Testis (tissue), 2 donors: ENCODE measurements at regions not wholly inside any gene's neighbourhood (a gene's known extent, or its start where the extent isn't known, plus 50 kb on each side); places are given as distances from the start of the nearest gene placed in this dataset.

ENCODE experiments used
- DNase-seq: peaks from one replicate; pipeline ENCODE4 v3.0.0-alpha.2; 2019
- H3K27ac ChIP-seq, 2 donors: fragments of 200-600 bp; sonication (generic); one replicate each; pipeline ENCODE4 v1.5.1; 2019
- H3K27me3 ChIP-seq: fragments of 200-600 bp; sonication (generic); one replicate; pipeline ENCODE4 v1.5.1; 2019
- H3K36me3 ChIP-seq: fragments of 200-600 bp; sonication (generic); one replicate; pipeline ENCODE4 v1.5.1; 2017; ENCODE audit warnings: low read depth; ENCODE audit errors: missing control alignments
- H3K4me1 ChIP-seq: fragments of 200-600 bp; sonication (generic); one replicate; pipeline ENCODE4 v1.5.1; 2019
- H3K4me3 ChIP-seq, 2 donors: fragments of 200-600 bp; sonication (generic); one replicate each; pipeline ENCODE4 v1.5.1; 2017 to 2019
- H3K9me3 ChIP-seq: fragments of 200-600 bp; sonication (generic); one replicate; pipeline ENCODE4 v1.5.1; 2017
- POLR2A ChIP-seq: fragments of 450-650 bp; IDR thresholded peaks from one replicate; pipeline ENCODE4 v1.6.1; 2017; ENCODE audit warnings: antibody characterized with exemption, mild to moderate bottlenecking, moderate library complexity
- WGBS, 2 donors: methylation state at CpG; one replicate each; pipeline ENCODE4 v1.1.5; 2018; 5-methylcytosine and 5-hydroxymethylcytosine counted together
- intact Hi-C: fragments of 100-400 bp; cut with DNase I; formaldehyde crosslinking; loops from one replicate; pipeline ENCODE4 v1.15.1; 2023; ENCODE audit warnings: low total_unique reads
- TF ChIP-seq, protein P1 (sequence below), 3 experiments: fragments of 450-650 bp in 2 of 3; fragments of 200-600 bp in 1 of 3; sonication (generic) in 1 of 3; IDR thresholded peaks; one replicate each; pipeline ENCODE4 v1.5.1; 2016 to 2019; ENCODE audit warnings: antibody characterized with exemption in 3 of 3, mild to moderate bottlenecking in 2 of 3, moderate library complexity in 1 of 3

DNA sequence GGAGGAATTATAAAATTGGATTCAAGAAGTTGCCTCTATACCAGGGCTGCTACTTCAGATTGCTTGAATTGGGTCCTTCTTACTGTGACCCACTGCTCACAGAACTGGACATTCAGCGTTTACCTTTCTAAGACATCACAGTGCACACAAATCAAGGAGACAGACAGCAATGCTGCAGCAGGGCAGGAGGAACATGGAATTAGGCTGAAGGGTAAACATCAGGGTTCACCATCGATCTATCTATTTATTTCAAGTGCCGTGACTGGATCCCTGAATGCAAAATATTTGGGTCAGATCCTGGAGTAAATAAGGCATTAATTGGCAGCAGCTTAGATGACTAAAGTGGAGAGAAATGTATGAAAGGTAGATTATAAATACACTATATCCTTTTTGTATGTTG lies 76.9 kb upstream of the HMGA2 start:
- H3K9me3 ChIP-seq, result no peaks in the 10 kb centered on the region
- H3K36me3 ChIP-seq, result no peaks in the 10 kb centered on the region
- TF ChIP-seq, protein P1, sequence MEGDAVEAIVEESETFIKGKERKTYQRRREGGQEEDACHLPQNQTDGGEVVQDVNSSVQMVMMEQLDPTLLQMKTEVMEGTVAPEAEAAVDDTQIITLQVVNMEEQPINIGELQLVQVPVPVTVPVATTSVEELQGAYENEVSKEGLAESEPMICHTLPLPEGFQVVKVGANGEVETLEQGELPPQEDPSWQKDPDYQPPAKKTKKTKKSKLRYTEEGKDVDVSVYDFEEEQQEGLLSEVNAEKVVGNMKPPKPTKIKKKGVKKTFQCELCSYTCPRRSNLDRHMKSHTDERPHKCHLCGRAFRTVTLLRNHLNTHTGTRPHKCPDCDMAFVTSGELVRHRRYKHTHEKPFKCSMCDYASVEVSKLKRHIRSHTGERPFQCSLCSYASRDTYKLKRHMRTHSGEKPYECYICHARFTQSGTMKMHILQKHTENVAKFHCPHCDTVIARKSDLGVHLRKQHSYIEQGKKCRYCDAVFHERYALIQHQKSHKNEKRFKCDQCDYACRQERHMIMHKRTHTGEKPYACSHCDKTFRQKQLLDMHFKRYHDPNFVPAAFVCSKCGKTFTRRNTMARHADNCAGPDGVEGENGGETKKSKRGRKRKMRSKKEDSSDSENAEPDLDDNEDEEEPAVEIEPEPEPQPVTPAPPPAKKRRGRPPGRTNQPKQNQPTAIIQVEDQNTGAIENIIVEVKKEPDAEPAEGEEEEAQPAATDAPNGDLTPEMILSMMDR (IDR thresholded peaks at IDR 0.05), result no peak
- no peak for TF ChIP-seq POLR2A
- no peak overlapping the region for H3K4me3 ChIP-seq
- H3K27me3 ChIP-seq, result no peaks in the 10 kb centered on the region
- intact Hi-C loops, result no loop called here
- H3K4me1 ChIP-seq, result no peaks in the 10 kb centered on the region
- DNase-seq, result no peak
- H3K27ac ChIP-seq, result no peak overlapping the region
- WGBS, 2 donors, result 67 to 69% methylated on average over 3 of the region's 3 CpGs

GRCh38 chr12:65748332-65748731 lies 76.0 kb upstream of the HMGA2 start:
- Histone ChIP-seq H3K4me3 (no peak overlapping the region), H3K4me1 (no peaks in the 10 kb centered on the region), H3K27me3 (no peaks in the 10 kb centered on the region), H3K9me3 (no peaks in the 10 kb centered on the region), H3K36me3 (no peaks in the 10 kb centered on the region), H3K27ac (no peak overlapping the region)
- TF ChIP-seq, protein P1 (IDR thresholded peaks at IDR 0.05), result no peak
- TF ChIP-seq POLR2A, result no peak
- no peak for DNase-seq
- intact Hi-C loops, result no loop called here
- 85 to 88% methylated on average over 2 of the region's 2 CpGs for WGBS, 2 donors

DNA sequence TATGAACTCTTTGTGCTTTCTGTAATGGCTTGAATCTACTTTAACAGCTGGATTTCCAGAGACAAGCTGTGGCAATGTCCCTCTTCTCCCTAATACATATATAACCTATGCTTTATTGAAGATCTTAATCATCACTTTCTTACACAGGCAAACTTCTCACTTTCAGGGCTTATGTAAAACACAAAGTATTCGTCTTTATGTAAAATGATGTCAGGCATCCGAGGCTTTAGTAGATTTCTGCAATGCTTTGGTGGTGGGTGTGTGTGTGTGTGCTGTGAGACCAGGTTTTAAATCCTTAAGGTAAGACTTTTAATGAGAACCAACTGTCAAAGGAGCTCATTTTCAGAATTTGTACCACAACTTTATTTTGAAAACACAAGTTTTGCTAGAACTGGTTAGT lies 70.0 kb upstream of the HMGA2 start:
- H3K4me1 ChIP-seq, result no peaks in the 10 kb centered on the region
- H3K27me3 ChIP-seq, result no peaks in the 10 kb centered on the region
- 87 to 90% methylated on average over 2 of the region's 2 CpGs for WGBS, 2 donors
- no peaks in the 10 kb centered on the region for H3K36me3 ChIP-seq
- H3K4me3 ChIP-seq, result no peak overlapping the region
- no peak overlapping the region for H3K27ac ChIP-seq
- DNase-seq, result no peak
- TF ChIP-seq POLR2A, result no peak
- TF ChIP-seq, protein P1 (IDR thresholded peaks at IDR 0.05), result no peak
- intact Hi-C loops, result no loop called here
- no peaks in the 10 kb centered on the region for H3K9me3 ChIP-seq

DNA sequence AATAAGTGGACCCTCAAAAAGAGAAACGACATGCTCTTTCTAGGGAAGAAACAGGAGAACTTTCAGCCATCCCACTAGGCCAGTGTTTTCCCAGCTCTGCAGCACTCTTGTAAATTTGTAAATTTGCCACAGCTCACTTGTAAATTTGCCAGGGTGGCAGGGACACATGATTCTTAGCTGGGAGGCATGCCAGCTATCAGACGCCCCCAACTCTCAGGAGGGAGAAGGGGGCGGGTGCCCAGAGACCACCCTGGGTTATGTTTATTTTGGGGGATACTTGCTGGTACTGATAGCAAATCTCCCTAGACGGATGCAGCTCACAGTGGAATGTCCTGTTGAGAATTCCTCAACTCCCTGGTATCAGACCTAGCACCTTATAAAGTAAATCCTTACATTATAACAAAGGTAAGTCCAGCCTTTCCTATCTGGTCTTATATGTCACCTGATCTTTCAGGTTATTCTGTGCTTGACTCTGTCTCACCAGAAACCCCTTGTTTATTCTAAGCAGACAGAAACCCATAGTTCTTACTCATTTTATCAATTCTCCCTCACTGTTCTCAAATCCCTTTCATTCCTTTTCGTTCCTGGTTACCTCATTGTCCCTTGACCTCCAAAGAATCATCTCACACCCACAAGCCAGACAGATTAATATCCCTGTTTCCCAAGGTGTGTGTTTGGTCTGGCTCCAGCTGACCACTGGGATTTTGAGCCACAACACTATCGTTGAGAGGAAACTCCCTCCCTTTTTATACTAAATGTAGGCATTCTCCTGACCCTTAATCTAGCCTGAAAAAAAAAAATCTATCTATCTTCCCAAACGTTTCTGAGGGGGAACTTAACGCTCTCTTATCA lies 69.3 kb upstream of the HMGA2 start:
- TF ChIP-seq POLR2A, result no peak
- TF ChIP-seq, protein P1 (IDR thresholded peaks at IDR 0.05), result no peak

DNA sequence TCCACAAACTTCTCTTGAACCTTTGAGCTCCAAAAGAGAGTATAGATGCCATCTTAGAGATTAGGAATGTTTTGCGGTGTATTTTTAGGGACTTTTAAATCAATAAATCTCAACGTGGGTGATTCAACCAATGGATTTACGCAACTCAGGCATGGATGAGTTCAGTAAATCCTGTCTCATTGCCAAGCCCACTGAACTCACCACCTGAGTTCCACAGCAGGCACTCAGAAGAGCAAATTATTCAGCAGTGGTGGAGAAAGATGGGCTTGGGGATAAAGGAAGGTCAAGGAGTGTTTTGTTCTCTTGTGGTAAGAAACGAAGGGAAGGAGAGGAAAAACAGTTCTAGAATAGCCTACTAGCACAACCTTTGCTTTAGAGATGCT lies 68.7 kb upstream of the HMGA2 start:
- no peak overlapping the region for H3K27ac ChIP-seq
- WGBS, 2 donors, result 56 to 69% methylated on average over 4 of the region's 4 CpGs
- no peak for DNase-seq

More for the DNA sequence above, 69.3 kb upstream of the HMGA2 start:
- H3K4me1 ChIP-seq, result no peaks in the 10 kb centered on the region
- H3K27ac ChIP-seq, result no peak overlapping the region
- intact Hi-C loops, result no loop called here
- no peaks in the 10 kb centered on the region for H3K36me3 ChIP-seq
- no peak overlapping the region for H3K4me3 ChIP-seq
- H3K9me3 ChIP-seq, result no peaks in the 10 kb centered on the region
- 47 to 54% methylated on average over 8 of the region's 8 CpGs for WGBS, 2 donors
- H3K27me3 ChIP-seq, result no peaks in the 10 kb centered on the region
- no peak for DNase-seq

More for the DNA sequence above, 68.7 kb upstream of the HMGA2 start:
- intact Hi-C loops, result no loop called here
- no peaks in the 10 kb centered on the region for H3K9me3 ChIP-seq
- no peaks in the 10 kb centered on the region for H3K36me3 ChIP-seq
- no peaks in the 10 kb centered on the region for H3K27me3 ChIP-seq
- TF ChIP-seq, protein P1 (IDR thresholded peaks at IDR 0.05), result no peak
- no peak for TF ChIP-seq POLR2A
- H3K4me3 ChIP-seq, result no peak overlapping the region
- no peaks in the 10 kb centered on the region for H3K4me1 ChIP-seq
